Esophagus squamous epithelium (tissue), 4 donors: ENCODE measurements at regions not wholly inside any gene's neighbourhood (a gene's known extent, or its start where the extent isn't known, plus 50 kb on each side); places are given as distances from the start of the nearest gene placed in this dataset.

ENCODE experiments used
- POLR2A ChIP-seq, 4 donors: fragments of 450-650 bp; IDR thresholded peaks; one replicate each; pipeline ENCODE4 v1.6.1; 2017; ENCODE audit warnings: antibody characterized with exemption in 4 of 4, mild to moderate bottlenecking in 4 of 4, moderate library complexity in 3 of 4
- TF ChIP-seq, protein P1 (sequence below), 6 experiments: fragments of 450-650 bp in 4 of 6; fragments of 200-600 bp in 2 of 6; sonication (generic) in 2 of 6; IDR thresholded peaks; one replicate each; pipeline ENCODE4 v1.5.1; 2016 to 2019; ENCODE audit warnings: antibody characterized with exemption in 6 of 6, mild to moderate bottlenecking in 4 of 6, moderate library complexity in 4 of 6

DNA sequence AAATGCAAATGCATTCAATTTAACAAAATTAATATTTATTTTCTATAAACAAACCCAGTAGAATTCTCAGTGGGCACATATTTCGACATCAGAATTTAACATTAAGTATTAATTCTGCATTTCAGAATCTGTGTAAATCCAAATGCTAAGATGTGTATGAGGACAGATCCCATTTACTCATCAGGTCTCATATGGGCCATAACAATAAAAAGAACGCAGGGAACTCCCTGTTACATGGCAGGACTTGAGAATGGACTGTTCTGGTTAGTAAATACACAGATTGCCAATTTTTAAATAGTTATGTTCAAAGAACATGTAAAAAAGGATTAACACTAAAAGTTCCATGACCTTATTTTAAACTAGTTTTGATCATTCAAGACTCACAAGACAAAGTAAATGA is 104.0 kb downstream of the SLC30A10 start:
- no peak for TF ChIP-seq POLR2A (IDR thresholded peaks at IDR 0.05)
- TF ChIP-seq, protein P1, sequence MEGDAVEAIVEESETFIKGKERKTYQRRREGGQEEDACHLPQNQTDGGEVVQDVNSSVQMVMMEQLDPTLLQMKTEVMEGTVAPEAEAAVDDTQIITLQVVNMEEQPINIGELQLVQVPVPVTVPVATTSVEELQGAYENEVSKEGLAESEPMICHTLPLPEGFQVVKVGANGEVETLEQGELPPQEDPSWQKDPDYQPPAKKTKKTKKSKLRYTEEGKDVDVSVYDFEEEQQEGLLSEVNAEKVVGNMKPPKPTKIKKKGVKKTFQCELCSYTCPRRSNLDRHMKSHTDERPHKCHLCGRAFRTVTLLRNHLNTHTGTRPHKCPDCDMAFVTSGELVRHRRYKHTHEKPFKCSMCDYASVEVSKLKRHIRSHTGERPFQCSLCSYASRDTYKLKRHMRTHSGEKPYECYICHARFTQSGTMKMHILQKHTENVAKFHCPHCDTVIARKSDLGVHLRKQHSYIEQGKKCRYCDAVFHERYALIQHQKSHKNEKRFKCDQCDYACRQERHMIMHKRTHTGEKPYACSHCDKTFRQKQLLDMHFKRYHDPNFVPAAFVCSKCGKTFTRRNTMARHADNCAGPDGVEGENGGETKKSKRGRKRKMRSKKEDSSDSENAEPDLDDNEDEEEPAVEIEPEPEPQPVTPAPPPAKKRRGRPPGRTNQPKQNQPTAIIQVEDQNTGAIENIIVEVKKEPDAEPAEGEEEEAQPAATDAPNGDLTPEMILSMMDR (IDR thresholded peaks at IDR 0.05): no peak
